ENCODE measurements at regions not wholly inside any gene's neighbourhood (a gene's known extent, or its start where the extent isn't known, plus 50 kb on each side); places are given as distances from the start of the nearest gene placed in this dataset.

DNA sequence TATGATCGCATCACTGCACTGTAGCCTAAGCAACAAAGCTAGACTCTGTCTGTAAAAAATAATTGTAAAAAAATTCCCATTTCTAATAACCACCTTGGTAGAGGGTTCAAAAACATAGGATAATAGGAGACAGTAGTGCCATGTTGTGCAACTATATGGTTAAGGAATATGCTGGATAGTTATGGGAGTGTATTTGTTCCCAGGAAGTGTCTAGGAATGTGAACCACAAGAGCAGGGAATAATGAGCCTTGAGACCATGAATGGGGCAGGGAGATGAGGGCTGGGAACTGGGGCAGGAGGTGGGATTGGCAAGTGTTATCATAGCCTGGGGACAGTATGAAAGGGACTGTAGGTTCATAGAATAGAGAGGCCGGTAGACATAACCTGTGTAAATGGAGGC lies 50.4 kb downstream of the RUSC2 start:
- TF ChIP-seq, protein P1, sequence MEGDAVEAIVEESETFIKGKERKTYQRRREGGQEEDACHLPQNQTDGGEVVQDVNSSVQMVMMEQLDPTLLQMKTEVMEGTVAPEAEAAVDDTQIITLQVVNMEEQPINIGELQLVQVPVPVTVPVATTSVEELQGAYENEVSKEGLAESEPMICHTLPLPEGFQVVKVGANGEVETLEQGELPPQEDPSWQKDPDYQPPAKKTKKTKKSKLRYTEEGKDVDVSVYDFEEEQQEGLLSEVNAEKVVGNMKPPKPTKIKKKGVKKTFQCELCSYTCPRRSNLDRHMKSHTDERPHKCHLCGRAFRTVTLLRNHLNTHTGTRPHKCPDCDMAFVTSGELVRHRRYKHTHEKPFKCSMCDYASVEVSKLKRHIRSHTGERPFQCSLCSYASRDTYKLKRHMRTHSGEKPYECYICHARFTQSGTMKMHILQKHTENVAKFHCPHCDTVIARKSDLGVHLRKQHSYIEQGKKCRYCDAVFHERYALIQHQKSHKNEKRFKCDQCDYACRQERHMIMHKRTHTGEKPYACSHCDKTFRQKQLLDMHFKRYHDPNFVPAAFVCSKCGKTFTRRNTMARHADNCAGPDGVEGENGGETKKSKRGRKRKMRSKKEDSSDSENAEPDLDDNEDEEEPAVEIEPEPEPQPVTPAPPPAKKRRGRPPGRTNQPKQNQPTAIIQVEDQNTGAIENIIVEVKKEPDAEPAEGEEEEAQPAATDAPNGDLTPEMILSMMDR (IDR thresholded peaks at IDR 0.05; ENCODE audit: extremely low read depth, low read depth, low read length) = no peak
- peaks cover 10% of the 10 kb centered on the region for H4K20me1 ChIP-seq (ENCODE audit: insufficient read depth, low read length)
- H3K36me3 ChIP-seq (ENCODE audit: insufficient read depth, low read length) = peaks cover 5% of the 10 kb centered on the region
- DNase-seq (ENCODE audit: insufficient read length, low spot score, missing footprints) = no peak
- H3K4me1 ChIP-seq (ENCODE audit: insufficient read depth, low read length) = peaks cover 37% of the 10 kb centered on the region
- H2AFZ ChIP-seq (ENCODE audit: low read length) = no peak overlapping the region
- no peak overlapping the region for H3K4me3 ChIP-seq (ENCODE audit: insufficient read depth, low read length)
- no peaks in the 10 kb centered on the region for H3K9me3 ChIP-seq (ENCODE audit: low read depth, low read length)
- no peaks in the 10 kb centered on the region for H3K27me3 ChIP-seq (ENCODE audit: insufficient read depth, low read length)
- peaks cover 97% of the 10 kb centered on the region for H3K79me2 ChIP-seq (ENCODE audit: insufficient read depth, low read length)
- H3K27ac ChIP-seq (ENCODE audit: low read depth, low read length) = no peak overlapping the region
- peak overlapping the region; percentile 84 for H3K4me2 ChIP-seq (ENCODE audit: insufficient read depth, low read length)

DNA sequence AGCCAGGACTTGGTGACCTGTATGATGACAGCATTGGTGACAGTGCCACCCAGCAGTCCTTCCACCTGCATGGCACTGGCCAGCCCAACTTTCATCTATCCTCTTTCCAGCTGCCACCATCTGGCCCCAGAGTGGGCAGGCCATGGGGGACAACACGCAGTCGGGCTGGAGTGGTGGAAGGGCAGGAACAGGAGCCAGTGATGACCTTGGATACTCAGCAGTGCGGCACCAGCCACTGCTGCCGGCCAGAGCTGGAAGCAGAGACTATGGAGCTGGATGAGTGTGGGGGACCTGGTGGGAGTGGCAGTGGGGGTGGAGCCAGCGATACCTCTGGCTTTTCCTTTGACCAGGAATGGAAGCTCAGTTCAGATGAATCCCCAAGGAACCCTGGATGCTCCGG lies 56.9 kb downstream of the RUSC2 start:
- TF ChIP-seq, protein P1 (IDR thresholded peaks at IDR 0.05; ENCODE audit: extremely low read depth, low read depth, low read length) = no peak
- Histone ChIP-seq H2AFZ (ENCODE audit: low read length) (no peak overlapping the region), H3K27ac (ENCODE audit: low read depth, low read length) (no peak overlapping the region), H3K4me2 (ENCODE audit: insufficient read depth, low read length) (no peak overlapping the region), H3K4me3 (ENCODE audit: insufficient read depth, low read length) (no peak overlapping the region), H3K4me1 (ENCODE audit: insufficient read depth, low read length) (peaks cover 31% of the 10 kb centered on the region), H3K36me3 (ENCODE audit: insufficient read depth, low read length) (peaks cover 34% of the 10 kb centered on the region), H3K27me3 (ENCODE audit: insufficient read depth, low read length) (no peaks in the 10 kb centered on the region), H3K79me2 (ENCODE audit: insufficient read depth, low read length) (peaks cover 98% of the 10 kb centered on the region), H3K9me3 (ENCODE audit: low read depth, low read length) (no peaks in the 10 kb centered on the region), H4K20me1 (ENCODE audit: insufficient read depth, low read length) (peaks cover 41% of the 10 kb centered on the region)
- no peak for DNase-seq (ENCODE audit: insufficient read length, low spot score, missing footprints)

DNA sequence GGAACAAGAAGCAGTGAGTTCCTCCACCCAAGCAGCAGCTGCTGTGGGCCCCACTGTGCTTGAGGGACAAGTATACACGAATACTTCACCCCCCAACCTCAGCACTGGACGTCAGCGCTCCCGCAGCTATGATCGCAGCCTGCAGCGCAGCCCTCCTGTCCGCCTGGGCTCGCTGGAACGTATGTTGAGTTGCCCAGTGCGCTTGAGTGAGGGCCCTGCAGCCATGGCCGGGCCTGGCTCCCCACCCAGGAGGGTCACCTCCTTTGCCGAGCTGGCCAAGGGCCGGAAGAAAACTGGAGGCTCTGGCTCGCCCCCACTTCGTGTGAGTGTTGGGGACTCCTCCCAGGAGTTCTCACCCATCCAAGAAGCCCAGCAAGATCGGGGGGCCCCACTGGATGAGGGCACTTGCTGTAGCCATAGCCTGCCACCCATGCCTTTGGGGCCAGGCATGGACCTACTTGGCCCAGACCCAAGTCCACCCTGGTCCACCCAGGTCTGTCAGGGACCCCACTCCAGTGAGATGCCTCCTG lies 57.1 kb upstream of the TESK1 start:
- peaks cover 45% of the 10 kb centered on the region for H4K20me1 ChIP-seq (ENCODE audit: insufficient read depth, low read length)
- DNase-seq (ENCODE audit: insufficient read length, low spot score, missing footprints) = no peak
- H3K4me1 ChIP-seq (ENCODE audit: insufficient read depth, low read length) = peaks cover 42% of the 10 kb centered on the region
- no peak overlapping the region for H3K4me3 ChIP-seq (ENCODE audit: insufficient read depth, low read length)
- H2AFZ ChIP-seq (ENCODE audit: low read length) = no peak overlapping the region
- TF ChIP-seq, protein P1 (IDR thresholded peaks at IDR 0.05; ENCODE audit: extremely low read depth, low read depth, low read length) = no peak
- no peak overlapping the region for H3K4me2 ChIP-seq (ENCODE audit: insufficient read depth, low read length)
- peaks cover 96% of the 10 kb centered on the region for H3K79me2 ChIP-seq (ENCODE audit: insufficient read depth, low read length)
- H3K9me3 ChIP-seq (ENCODE audit: low read depth, low read length) = no peaks in the 10 kb centered on the region
- no peaks in the 10 kb centered on the region for H3K27me3 ChIP-seq (ENCODE audit: insufficient read depth, low read length)
- H3K27ac ChIP-seq (ENCODE audit: low read depth, low read length) = peak overlapping the region; percentile 24
- peaks cover 34% of the 10 kb centered on the region for H3K36me3 ChIP-seq (ENCODE audit: insufficient read depth, low read length)

DNA sequence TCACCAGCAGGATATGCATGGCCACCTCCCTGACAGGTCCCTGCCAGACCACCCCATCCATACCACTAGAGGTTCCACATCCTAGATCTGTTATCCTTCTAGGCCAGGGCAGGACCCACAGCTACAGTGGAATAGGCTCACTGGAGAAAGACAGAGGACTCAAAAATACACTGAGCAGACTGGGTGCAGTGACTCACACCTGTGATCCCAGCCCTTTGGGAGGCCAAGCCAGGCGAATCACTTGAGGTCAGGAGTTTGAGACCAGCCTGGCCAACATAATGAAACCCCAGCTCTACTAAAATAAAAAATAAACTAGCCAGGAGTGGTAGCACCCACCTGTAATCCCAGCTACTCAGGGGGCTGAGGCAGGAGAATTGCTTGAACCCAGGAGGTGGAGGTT lies 56.5 kb upstream of the TESK1 start:
- Histone ChIP-seq H3K9me3 (ENCODE audit: low read depth, low read length) (no peaks in the 10 kb centered on the region), H3K36me3 (ENCODE audit: insufficient read depth, low read length) (peaks cover 34% of the 10 kb centered on the region), H3K4me3 (ENCODE audit: insufficient read depth, low read length) (no peak overlapping the region), H3K4me2 (ENCODE audit: insufficient read depth, low read length) (no peak overlapping the region), H3K27me3 (ENCODE audit: insufficient read depth, low read length) (no peaks in the 10 kb centered on the region), H3K79me2 (ENCODE audit: insufficient read depth, low read length) (peaks cover 96% of the 10 kb centered on the region), H2AFZ (ENCODE audit: low read length) (no peak overlapping the region), H3K27ac (ENCODE audit: low read depth, low read length) (peak overlapping the region; percentile 24), H3K4me1 (ENCODE audit: insufficient read depth, low read length) (peaks cover 43% of the 10 kb centered on the region), H4K20me1 (ENCODE audit: insufficient read depth, low read length) (peaks cover 51% of the 10 kb centered on the region)
- TF ChIP-seq, protein P1 (IDR thresholded peaks at IDR 0.05; ENCODE audit: extremely low read depth, low read depth, low read length) = no peak
- DNase-seq (ENCODE audit: insufficient read length, low spot score, missing footprints) = no peak

Data from osteoblast (primary cell).